HCT116 (cell line): ENCODE measurements at regions not wholly inside any gene's neighbourhood (a gene's known extent, or its start where the extent isn't known, plus 50 kb on each side); places are given as distances from the start of the nearest gene placed in this dataset.

Source experiments
- ATAC-seq: fragments of 200-7000 bp; cut with Tn5 transposase; 2 replicates; pipeline ENCODE4 v1.9.1; 2020; ENCODE audit warnings: mild to moderate bottlenecking, moderate library complexity
- BruUV-seq: library from RNA; stranded (reverse); fragments of 400-500 nt; replicated peaks from 2 replicates; lab custom pipeline; 2021; lab: Mats Ljungman, UMichigan
- CTCF ChIA-PET: fragments of 300-600 bp; sonication (Branson Sonifier 250); formaldehyde crosslinking; loops from one replicate; lab custom pipeline; 2021; ENCODE audit warnings: antibody characterized with exemption; lab: Charles Lee
- POLR2A ChIA-PET: fragments of 300-600, 350-600 bp; sonication (Branson Sonifier 250); formaldehyde crosslinking; loops from one replicate; lab custom pipeline; 2021; ENCODE audit warnings: antibody characterized with exemption; lab: Charles Lee
- RAD21 ChIA-PET, 2 experiments: fragments of 300-600 bp; sonication (Branson Sonifier 250); formaldehyde crosslinking; loops; one replicate each; lab custom pipeline; 2023; ENCODE audit warnings: low total read pairs in 2 of 2; ENCODE audit not compliant: uncharacterized antibody in 2 of 2, unreplicated experiment in 2 of 2, low non-redundant PET in 1 of 2; lab: Charles Lee
- DNase-seq: peaks from one replicate; pipeline ENCODE4 v3.0.0-alpha.2; 2010; ENCODE audit warnings: low read depth, low spot score
- H2AFZ ChIP-seq: fragments of 200-600 bp; shearing (Covaris generic), sonication (generic); 2 replicates; pipeline ENCODE4 v1.6.1; 2017; ENCODE audit warnings: low read depth, mixed run types, mixed read lengths, antibody characterized with exemption, low read length; ENCODE audit not compliant: poor library complexity, severe bottlenecking
- H3K27ac ChIP-seq: 2 replicates; pipeline ENCODE4 v1.5.1; 2012; ENCODE audit warnings: low read depth, low read length
- H3K27me3 ChIP-seq: fragments of 200-600 bp; sonication (generic); 2 replicates; pipeline ENCODE4 v1.6.1; 2016; ENCODE audit warnings: mixed run types, low read length, mixed read lengths; ENCODE audit not compliant: insufficient read depth
- H3K36me3 ChIP-seq, 2 experiments: fragments of 200-500 bp in 1 of 2; fragments of 200-600 bp in 1 of 2; sonication (Bioruptor generic) in 1 of 2; sonication (generic) in 1 of 2; 2 replicates each; pipeline versions ENCODE4 v1.5.1 to v1.6.1; 2014 to 2016; ENCODE audit warnings: low read length in 2 of 2, inconsistent platforms in 1 of 2, mixed read lengths in 1 of 2, mixed run types in 1 of 2; ENCODE audit not compliant: insufficient read depth in 2 of 2, control insufficient read depth in 1 of 2
- H3K4me1 ChIP-seq, 2 experiments: fragments of 200-600 bp in 1 of 2; sonication (generic) in 1 of 2; 2 replicates each; pipeline versions ENCODE4 v1.5.1 to v1.6.1; 2012 to 2017; ENCODE audit warnings: low read length in 2 of 2, inconsistent platforms in 1 of 2, mild to moderate bottlenecking in 1 of 2, mixed read lengths in 1 of 2, mixed run types in 1 of 2, moderate library complexity in 1 of 2; ENCODE audit not compliant: insufficient read depth in 2 of 2, control insufficient read depth in 1 of 2
- H3K4me2 ChIP-seq: fragments of 200-600 bp; sonication (generic); 2 replicates; pipeline ENCODE4 v1.6.1; 2017; ENCODE audit warnings: mixed run types, low read length, mixed read lengths
- H3K4me3 ChIP-seq, 2 experiments: fragments of 200-600 bp in 1 of 2; sonication (generic) in 1 of 2; replicated peaks in 1 of 2; 2 replicates each; pipeline ENCODE4 v1.5.1; 2011 to 2016; ENCODE audit warnings: low read length in 2 of 2, control low read depth in 1 of 2, low read depth in 1 of 2, mild to moderate bottlenecking in 1 of 2, mixed read lengths in 1 of 2, mixed run types in 1 of 2
- H3K79me2 ChIP-seq: fragments of 200-600 bp; sonication (generic); 2 replicates; pipeline ENCODE4 v1.6.1; 2017; ENCODE audit warnings: mild to moderate bottlenecking, mixed run types, low read length, moderate library complexity, mixed read lengths; ENCODE audit not compliant: insufficient read depth
- H3K9ac ChIP-seq: fragments of 200-600 bp; sonication (generic); 2 replicates; pipeline ENCODE4 v1.6.1; 2016; ENCODE audit warnings: low read length, mixed read lengths
- H3K9me2 ChIP-seq: fragments of 200-600 bp; sonication (generic), shearing (Covaris generic); 2 replicates; pipeline ENCODE4 v1.6.1; 2017; ENCODE audit warnings: mixed run types, mild to moderate bottlenecking, moderate library complexity; ENCODE audit not compliant: insufficient read depth
- H3K9me3 ChIP-seq, 2 experiments: fragments of 200-500 bp in 1 of 2; fragments of 200-600 bp in 1 of 2; sonication (Bioruptor generic) in 1 of 2; sonication (generic) in 1 of 2; 2 replicates each; pipeline ENCODE4 v1.6.1; 2014 to 2017; ENCODE audit warnings: low read length in 2 of 2, mixed read lengths in 2 of 2, inconsistent platforms in 1 of 2, low read depth in 1 of 2, mild to moderate bottlenecking in 1 of 2, mixed run types in 1 of 2, moderate library complexity in 1 of 2; ENCODE audit not compliant: control insufficient read depth in 1 of 2, insufficient read depth in 1 of 2
- H4K20me1 ChIP-seq: fragments of 200-600 bp; sonication (generic), shearing (Covaris generic); 2 replicates; pipeline ENCODE4 v1.6.1; 2017; ENCODE audit warnings: mixed run types, mild to moderate bottlenecking, moderate library complexity; ENCODE audit not compliant: insufficient read depth
- ATF3 ChIP-seq: IDR thresholded peaks from 2 replicates; pipeline ENCODE4 v1.6.1; 2012
- CEBPB ChIP-seq: IDR thresholded peaks from 2 replicates; pipeline ENCODE4 v1.6.1; 2012; ENCODE audit warnings: low read depth
- CTCF ChIP-seq, 3 experiments: fragments of 200-600 bp in 1 of 3; sonication (generic) in 1 of 3; IDR thresholded peaks in 2 of 3; conservative IDR thresholded peaks in 1 of 3; 2 replicates each; pipeline ENCODE4 v1.5.1; 2012 to 2017; ENCODE audit warnings: low read depth in 2 of 3, low read length in 2 of 3, antibody characterized with exemption in 1 of 3, borderline replicate concordance in 1 of 3, control low read depth in 1 of 3, mild to moderate bottlenecking in 1 of 3, mixed read lengths in 1 of 3, mixed run types in 1 of 3, moderate library complexity in 1 of 3; ENCODE audit not compliant: insufficient read depth in 1 of 3
- EGR1 ChIP-seq: IDR thresholded peaks from 2 replicates; pipeline ENCODE4 v1.6.1; 2012; ENCODE audit warnings: low read depth
- POLR2AphosphoS5 ChIP-seq: IDR thresholded peaks from 2 replicates; pipeline ENCODE4 v1.6.1; 2011; ENCODE audit warnings: mild to moderate bottlenecking, low read depth, low read length, moderate library complexity
- RAD21 ChIP-seq: IDR thresholded peaks from 2 replicates; pipeline ENCODE4 v1.6.1; 2012; ENCODE audit warnings: low read depth, mild to moderate bottlenecking
- REST ChIP-seq: IDR thresholded peaks from 2 replicates; pipeline ENCODE4 v1.6.1; 2012; ENCODE audit warnings: low read depth
- SRF ChIP-seq: IDR thresholded peaks from 2 replicates; pipeline ENCODE4 v1.6.1; 2012; ENCODE audit warnings: low read depth
- TCF7L2 ChIP-seq: IDR thresholded peaks from 2 replicates; pipeline ENCODE4 v1.7.0; 2011; ENCODE audit warnings: borderline replicate concordance, inconsistent platforms; ENCODE audit not compliant: insufficient read depth, insufficient read length; ENCODE audit errors: extremely low read depth
- intact Hi-C: fragments of 100-400 bp; cut with micrococcal nuclease; formaldehyde crosslinking; loops from 2 replicates; pipeline ENCODE4 v1.10.0; 2022
- TF ChIP-seq, protein P1 (sequence below): IDR thresholded peaks from 2 replicates; pipeline ENCODE4 v1.6.1; 2012
- TF ChIP-seq, protein P2 (sequence below): IDR thresholded peaks from 2 replicates; pipeline ENCODE4 v1.6.1; 2011; ENCODE audit warnings: mild to moderate bottlenecking, low read length, moderate library complexity; ENCODE audit not compliant: insufficient replicate concordance; ENCODE audit errors: extremely low read depth

DNA sequence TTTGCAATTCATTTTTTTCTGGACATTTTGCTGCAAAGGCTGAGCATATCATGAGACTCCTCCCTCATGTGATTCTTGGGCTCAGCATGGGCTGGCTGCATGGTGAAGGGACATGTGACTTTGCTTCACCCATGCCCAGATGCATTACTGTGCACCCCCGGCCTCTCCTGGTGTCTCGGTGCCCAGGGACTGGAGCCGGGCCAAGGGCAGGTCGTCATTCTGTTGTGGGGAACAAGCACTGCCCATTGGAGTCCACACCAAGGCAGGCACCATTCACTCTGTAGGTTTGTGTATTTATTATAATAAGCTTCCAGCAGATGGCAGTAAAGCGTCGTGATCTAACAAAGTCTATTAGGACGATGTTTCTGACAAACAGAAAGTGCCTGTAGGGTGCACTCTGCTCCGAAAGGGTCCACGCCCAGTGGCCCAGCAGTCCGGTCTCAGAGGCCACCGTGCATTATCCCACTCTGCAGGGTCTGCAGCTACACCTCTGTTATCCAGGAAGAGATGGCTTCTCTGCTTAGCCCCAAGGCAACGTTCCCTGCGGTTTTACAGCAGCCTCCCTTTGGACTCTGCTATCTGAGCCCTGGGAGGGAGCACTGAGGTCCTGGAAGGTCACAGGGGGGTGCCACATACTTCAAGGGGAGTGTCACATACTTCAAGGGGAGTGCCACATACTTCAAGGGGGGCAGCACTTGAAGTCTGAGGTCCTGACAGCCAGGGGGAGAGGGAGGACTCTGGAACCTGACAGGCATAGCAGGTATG, 219.6 kb downstream of the TSN start:
- Histone ChIP-seq H3K9me2 (no peaks in the 10 kb centered on the region), H2AFZ (peak overlapping the region; percentile 87), H4K20me1 (no peaks in the 10 kb centered on the region), H3K9ac (no peak overlapping the region), H3K4me1 (peaks cover 0 to 3% of the 10 kb centered on the region in 2 experiments; a peak in 1 of 4 replicates), H3K27me3 (peaks cover 11% of the 10 kb centered on the region), H3K27ac (no peak overlapping the region), H3K36me3 (no peaks in the 10 kb centered on the region), H3K9me3 (no peaks in the 10 kb centered on the region), H3K79me2 (no peaks in the 10 kb centered on the region), H3K4me3 (peak overlapping the region in 1 of 2 experiments; percentile 31; a peak in 2 of 4 replicates), H3K4me2 (peak overlapping the region; percentile 68)
- no TSS peak for BruUV-seq
- ChIA-PET POLR2A (no interaction called here), CTCF (no interaction called here), RAD21 (no interaction called here)
- intact Hi-C loops: loop anchor here (1.0 to 5.0 kb wide), 3 partner anchors 162 to 476 kb away; no protein-coding TSS in a partner anchor
- ATAC-seq (peak; percentile 98), DNase-seq (peak; percentile 73)
- no peak for TF ChIP-seq CEBPB
- TF ChIP-seq RAD21: peak; percentile 77
- no peak for TF ChIP-seq POLR2AphosphoS5
- TF ChIP-seq, protein P1, sequence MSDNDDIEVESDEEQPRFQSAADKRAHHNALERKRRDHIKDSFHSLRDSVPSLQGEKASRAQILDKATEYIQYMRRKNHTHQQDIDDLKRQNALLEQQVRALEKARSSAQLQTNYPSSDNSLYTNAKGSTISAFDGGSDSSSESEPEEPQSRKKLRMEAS: no peak
- TF ChIP-seq TCF7L2: no peak
- TF ChIP-seq REST: no peak
- TF ChIP-seq, protein P2, sequence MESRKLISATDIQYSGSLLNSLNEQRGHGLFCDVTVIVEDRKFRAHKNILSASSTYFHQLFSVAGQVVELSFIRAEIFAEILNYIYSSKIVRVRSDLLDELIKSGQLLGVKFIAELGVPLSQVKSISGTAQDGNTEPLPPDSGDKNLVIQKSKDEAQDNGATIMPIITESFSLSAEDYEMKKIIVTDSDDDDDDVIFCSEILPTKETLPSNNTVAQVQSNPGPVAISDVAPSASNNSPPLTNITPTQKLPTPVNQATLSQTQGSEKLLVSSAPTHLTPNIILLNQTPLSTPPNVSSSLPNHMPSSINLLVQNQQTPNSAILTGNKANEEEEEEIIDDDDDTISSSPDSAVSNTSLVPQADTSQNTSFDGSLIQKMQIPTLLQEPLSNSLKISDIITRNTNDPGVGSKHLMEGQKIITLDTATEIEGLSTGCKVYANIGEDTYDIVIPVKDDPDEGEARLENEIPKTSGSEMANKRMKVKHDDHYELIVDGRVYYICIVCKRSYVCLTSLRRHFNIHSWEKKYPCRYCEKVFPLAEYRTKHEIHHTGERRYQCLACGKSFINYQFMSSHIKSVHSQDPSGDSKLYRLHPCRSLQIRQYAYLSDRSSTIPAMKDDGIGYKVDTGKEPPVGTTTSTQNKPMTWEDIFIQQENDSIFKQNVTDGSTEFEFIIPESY: no peak
- TF ChIP-seq EGR1: no peak
- TF ChIP-seq SRF: no peak
- TF ChIP-seq ATF3: no peak
- TF ChIP-seq CTCF (IDR thresholded peaks at IDR 0.05 in 2 of 3, conservative IDR thresholded peaks at IDR 0.05 in 1 of 3; ENCODE audit: borderline replicate concordance in 1 of 3, insufficient read depth in 1 of 3, low read depth in 2 of 3, low read length in 2 of 3): peak; percentile 37 to 91 (median 60)
